ENCODE measurements at regions not wholly inside any gene's neighbourhood (a gene's known extent, or its start where the extent isn't known, plus 50 kb on each side); places are given as distances from the start of the nearest gene placed in this dataset.
"Not testable (repeated sequence)": the region's sequence is repeated elsewhere in the genome, so short reads cannot be mapped to it uniquely, and the experiment has no call there.

DNA sequence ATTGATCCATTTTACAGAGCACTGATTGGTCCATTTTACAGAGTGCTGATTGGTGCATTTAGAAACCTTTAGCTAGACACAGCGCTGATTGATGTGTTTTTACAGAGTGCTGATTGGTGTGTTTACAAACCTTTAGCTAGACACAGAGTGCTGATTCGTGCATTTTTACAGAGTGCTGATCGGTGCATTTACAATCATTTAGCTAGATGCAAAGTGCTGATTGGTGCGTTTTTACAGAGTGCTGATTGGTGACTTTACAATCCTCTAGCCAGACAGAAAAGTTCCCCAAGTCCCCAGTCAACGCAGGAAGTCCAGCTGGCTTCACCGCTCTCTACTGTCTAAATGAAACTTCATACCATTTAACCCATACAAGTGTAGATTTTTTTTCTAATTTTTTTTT is 228.5 kb upstream of the FIGN start:
- TF ChIP-seq, protein P1, sequence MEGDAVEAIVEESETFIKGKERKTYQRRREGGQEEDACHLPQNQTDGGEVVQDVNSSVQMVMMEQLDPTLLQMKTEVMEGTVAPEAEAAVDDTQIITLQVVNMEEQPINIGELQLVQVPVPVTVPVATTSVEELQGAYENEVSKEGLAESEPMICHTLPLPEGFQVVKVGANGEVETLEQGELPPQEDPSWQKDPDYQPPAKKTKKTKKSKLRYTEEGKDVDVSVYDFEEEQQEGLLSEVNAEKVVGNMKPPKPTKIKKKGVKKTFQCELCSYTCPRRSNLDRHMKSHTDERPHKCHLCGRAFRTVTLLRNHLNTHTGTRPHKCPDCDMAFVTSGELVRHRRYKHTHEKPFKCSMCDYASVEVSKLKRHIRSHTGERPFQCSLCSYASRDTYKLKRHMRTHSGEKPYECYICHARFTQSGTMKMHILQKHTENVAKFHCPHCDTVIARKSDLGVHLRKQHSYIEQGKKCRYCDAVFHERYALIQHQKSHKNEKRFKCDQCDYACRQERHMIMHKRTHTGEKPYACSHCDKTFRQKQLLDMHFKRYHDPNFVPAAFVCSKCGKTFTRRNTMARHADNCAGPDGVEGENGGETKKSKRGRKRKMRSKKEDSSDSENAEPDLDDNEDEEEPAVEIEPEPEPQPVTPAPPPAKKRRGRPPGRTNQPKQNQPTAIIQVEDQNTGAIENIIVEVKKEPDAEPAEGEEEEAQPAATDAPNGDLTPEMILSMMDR (IDR thresholded peaks at IDR 0.05) = not testable (repeated sequence)
- TF ChIP-seq POLR2A (IDR thresholded peaks at IDR 0.05) = not testable (repeated sequence)

All from lower leg skin (tissue), 3 donors.